Cerebellar nuclear complex (tissue), 1 donor: ENCODE measurements at regions not wholly inside any gene's neighbourhood (a gene's known extent, or its start where the extent isn't known, plus 50 kb on each side); places are given as distances from the start of the nearest gene placed in this dataset.
"Not testable (repeated sequence)": the region's sequence is repeated elsewhere in the genome, so short reads cannot be mapped to it uniquely, and the experiment has no call there.

Experiments
- DNase-seq, 2 experiments: peaks; one replicate each; lab custom pipeline; 2025; lab: John Stamatoyannopoulos, UW

DNA sequence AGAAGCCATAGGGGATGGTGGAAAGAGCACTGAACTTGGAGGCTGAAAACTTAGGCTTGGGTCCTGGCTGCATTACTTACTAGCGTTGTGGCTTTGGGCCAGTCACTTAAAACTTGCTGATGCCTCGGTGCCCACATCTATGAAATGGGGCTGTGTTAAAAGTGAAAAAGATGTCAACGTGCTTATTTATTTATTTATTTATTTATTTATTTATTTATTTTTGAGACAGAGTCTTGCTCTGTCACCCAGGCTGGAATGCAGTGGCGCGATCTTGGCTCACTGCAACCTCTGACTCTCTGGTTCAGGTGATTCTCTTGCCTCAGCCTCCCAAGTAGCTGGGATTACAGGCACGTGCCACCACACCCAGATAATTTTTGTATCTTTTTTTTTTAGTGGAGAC is 94.3 kb downstream of the MRM1 start:
- not testable (repeated sequence) for DNase-seq

DNA sequence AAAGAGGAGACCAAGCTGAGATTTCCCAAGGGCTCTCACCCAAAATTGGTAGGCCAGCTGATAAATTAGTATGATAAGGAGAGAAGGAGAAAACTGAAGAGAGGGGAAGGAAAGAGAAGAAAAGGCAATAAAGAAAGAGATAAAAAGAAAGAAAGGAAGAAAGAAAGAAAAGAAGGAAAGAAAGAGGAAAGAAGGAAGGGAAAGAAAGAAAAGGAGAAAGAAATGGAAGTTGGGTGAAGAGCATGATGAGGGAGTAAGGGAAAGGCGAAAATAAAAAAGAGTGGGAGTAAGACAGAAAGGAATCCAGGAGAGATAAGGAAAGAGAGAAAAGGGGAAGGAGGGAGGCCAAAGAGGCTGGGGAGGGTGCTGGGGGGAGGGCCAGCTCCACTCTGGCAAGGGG is 95.4 kb downstream of the MRM1 start:
- no peak for DNase-seq

DNA sequence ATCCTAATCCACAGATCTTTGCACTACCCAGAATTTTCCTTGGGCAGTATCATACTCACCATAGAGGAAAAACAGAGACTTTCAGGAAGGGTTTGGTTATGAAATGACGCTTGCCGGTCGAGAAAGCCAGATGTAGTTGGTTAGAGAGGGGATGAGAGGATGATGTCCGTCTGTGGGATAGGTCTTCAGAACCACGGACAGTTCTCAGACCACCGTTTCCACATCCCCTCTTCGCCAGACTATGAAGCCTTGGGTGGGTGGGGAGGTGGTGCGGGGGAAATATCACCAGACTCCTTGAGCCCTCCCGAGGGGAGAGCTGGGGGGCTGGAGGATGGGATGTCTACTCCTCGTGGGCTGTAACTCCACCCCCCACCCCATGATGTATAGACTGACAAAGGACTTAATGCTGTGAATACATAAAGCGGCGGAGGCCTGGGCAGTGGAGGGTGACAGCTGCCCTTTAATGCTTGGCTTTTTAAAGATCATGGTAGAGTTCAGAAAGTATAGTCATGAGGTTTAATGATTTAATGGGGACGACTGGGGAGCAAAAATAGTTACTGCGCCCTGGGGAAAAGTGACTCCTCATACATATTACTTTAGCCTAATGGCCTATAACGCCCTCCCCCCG is 96.6 kb downstream of the MRM1 start:
- no peak for DNase-seq

DNA sequence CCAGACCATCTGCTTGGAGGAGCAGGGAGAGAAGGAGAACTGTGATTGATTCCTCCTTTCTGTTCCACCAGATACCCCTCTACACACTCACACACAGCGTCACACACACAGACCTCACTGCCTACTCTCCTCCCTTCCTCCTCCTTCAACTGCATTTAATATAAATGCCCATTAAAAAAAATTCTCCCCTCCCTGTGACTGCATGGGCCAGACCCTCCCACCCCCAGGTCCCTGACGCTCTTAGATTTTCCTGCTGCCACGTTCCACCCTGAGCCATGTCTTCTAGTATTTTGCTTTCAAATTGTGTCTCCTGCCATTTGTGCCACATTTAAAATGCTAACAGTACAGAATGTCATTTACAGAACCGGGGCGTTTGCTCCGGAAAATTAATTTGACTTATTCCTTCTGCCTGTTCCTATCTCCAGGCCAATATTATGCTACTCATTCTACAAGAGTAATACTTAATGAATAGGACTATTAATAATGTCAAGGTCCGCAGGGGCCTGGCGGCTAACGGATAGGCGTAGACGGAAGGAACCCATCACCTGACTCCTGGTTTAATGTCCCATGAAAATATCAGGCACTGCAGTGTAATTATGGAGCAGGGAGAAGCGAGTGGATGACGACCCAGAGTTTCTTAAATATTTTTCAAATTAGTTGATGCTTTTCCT is 100.2 kb downstream of the MRM1 start:
- DNase-seq = no peak

DNA sequence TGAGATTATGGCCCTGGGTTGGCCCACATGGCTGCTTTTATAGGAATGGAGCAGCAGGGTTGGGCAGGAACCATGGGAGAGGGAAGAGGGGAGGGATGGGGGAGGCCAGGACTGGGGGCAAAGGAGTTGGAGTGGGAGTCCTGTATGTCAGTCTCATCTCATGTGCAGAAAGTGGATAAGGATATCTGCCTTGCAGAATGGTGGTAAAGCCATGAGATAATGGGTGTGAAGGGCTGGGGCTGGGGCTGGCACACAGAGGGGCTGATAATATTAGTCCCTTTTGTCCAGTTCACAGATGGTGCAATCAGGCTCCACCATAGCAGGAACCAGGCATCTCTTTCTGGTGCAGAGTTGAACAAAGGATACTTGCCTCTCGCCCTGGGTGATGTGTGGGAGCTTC is 101.3 kb downstream of the MRM1 start:
- DNase-seq = no peak

DNA sequence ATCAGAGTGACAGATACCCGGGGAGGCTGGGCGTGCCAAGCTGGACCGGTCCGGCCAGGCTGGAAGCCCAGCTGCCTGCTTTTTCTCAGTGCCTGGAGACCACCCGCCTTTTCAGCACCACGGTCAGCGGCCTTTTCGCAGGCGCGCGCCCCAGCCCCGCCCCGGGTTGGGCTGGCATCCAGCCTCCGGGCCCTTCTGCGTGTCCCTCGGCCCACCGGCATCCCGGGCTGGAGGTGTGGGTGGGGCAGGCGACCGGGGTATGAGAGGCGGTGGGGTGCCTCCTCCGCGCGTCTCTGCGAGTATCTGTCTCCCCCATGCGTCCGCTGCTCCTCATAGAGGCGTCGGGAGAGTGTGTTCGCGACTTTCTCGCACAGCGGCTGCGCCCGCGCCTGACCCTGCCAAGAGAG is 102.5 kb downstream of the MRM1 start:
- peak in 1 of 2 experiments; percentile 27 for DNase-seq

DNA sequence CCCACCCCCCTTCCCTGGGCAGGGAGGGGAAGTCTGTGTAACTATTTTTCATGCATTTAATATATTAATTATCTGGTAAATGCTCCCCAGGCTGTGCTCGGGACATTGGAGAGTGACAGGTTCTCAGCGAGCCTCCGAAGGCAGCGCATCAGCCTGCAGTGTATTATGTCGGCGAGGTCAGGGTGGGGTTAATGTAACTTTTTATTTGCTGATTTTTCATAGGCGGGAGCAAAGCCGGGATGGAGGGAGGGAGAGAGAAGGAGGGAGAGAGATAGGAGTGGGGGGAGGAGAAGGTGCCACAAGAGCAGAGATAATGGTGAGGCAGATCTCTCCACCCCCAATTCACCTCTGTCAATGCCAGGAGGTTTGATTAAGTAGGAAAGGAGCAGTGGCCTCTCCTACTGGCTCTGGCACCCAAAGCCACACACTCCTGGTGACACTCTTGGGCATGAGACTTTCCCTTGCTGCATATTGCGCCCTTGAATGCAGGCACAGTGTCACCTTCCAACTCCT is 104.0 kb downstream of the MRM1 start:
- DNase-seq = no peak

DNA sequence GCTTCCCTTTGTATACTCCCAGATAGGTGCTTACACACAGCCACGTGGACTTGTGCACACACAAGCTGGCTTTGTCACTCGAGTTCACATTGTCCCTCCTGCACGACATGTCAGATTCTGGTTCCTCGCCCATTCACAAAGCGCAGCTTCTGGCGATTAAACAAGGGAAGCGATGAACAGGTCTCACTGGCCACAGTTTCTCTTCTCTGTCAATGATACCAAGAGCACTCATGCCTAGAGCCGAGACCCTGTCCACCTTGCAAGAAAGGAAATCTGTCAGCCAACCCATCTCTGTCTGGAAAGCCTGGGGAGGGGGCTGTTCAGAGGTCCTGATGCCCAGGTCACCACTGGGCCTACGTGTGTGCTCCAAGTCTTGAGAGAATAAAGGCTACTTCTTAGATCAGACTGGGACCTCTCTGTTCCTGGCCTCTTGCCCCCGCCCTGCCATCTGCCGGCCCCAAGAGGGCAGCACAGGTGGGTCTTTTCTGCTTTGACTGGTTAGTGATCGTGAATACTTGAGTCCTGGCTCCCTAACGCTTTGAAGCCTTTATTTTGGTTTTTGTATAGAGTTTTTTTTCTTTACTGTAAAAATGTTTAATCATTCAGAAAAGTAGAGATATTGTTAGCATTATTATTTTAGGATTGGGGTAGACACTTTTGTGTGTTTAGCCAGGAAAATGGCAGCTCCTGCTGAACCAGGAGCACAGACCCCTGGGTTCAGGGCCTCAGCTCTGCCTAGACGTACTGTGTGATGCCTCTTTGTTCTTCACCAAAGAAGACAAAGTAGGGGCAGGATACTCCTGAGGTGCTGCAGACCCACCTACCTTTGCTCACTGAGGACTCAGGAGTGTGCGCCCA is 104.7 kb downstream of the MRM1 start:
- DNase-seq = peak in 1 of 2 experiments; percentile 26

DNA sequence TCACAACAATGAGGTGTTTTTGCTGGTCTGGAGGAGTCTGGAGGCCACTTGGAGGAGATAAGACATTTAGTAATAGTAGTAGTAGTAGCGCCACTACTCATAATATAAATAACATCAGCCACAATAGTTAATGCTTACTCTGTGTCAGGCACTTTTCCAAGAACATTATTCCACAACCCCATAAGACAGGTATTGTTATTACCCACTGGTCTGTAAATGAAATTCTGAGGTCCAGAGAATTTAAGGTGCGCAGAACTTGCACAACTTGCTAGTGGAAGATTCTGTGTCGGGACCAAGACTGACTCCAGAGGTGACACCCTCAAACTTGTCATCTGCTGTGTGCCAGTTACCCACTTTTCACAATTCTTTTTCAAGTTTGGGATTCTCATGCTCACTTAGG is 106.5 kb downstream of the MRM1 start:
- DNase-seq = no peak

DNA sequence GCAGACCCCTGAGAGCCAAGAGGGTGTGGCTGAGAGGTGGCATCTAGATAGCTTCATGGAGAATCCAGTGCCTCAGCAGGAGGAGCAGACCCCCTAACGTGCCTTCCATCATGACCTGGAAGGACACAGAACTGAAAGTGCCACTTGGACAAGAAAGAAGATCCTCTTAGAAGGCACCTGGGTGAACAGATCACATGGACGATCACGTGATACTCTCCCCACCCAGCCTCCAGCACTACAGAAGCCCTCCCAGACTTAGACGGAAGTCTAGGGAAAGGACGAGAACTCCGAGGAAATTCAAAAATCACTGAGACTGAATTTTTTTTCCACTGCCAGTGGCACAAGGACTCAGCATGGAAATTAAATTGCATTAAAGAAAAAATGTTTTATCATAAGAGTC is 113.4 kb downstream of the MRM1 start:
- no peak for DNase-seq

DNA sequence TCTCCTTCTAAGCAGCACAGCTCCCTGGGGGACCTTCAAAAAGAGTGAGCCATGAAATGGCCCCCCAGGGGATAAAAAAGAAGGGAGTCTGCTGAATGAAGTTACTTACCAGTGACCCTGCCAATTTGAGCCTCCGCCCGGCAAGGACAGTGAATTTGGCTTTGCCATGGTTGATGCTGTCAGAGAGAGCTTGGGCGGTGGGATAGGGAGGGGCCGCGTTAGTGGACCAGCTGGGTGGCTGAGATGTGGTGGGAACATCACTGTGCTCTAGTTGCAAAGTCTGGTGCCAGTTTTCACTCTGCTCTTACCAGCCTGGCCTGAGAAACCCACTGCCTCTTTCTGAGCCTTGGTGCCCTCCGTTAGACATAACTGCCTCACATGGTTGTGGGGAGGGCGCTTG is 114.6 kb downstream of the MRM1 start:
- DNase-seq = no peak

DNA sequence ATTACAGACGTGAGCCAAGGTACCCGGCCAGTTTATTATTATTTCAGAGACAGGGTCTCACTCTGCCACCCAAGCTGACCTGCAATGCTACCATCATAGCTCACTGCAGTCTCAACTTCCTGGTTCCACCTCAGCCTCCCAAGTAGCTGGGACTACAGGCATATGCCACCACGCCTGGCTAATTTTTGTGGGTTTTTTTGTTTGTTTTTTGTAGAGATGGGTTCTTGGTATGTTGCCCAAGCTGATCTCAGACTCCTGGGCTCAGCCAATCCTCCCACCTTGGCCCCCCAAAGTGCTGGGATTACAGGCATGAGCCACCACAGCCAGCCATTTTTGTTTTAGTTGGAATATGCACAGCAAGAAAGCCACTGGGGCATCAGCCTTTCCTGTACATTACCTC is 115.7 kb downstream of the MRM1 start:
- no peak for DNase-seq

DNA sequence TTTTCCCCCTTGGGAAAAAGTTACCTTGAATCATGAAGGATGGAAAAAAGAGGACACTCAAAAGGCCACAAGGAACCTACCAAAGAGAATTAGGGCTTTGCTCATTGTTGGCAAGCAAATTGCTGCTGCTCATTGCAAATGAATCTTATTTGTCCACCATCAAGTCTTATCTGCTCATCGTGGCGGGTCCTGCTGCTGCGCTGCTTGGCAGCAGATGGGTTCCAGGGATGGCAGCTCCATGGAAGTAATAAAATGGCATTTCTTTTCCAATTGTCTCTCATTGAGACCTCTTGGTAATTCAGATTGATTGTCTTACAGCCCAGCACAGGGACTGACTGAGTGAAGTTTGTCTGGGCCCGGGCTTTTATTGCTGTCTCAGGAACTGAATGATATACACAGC is 118.7 kb downstream of the MRM1 start:
- no peak for DNase-seq

DNA sequence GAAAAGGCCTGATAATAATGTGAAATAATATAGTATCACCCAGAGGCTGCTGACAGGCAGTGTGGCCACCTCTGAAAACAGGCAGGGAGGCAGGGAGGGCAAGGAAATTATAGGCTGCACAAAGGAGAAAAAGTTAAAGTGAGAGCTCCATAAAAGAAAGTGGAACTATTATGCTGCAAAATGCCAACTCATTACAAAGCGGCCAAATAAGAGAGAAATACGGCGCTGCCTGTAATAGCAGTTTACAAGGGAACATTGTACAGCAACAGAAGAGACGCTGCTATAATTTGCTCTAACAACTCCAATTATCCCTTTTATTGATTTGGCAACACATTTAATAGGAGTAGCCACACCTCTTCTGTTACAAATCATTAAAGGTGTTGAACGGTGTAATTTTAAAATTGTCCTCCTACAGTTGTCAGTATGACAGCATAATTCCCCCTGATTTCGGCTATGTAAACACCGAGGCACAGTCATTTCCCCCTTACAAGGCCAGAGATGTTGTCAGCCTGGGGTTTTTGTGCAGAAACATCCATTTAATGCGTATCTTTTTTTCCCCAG is 120.3 kb downstream of the MRM1 start:
- no peak for DNase-seq

DNA sequence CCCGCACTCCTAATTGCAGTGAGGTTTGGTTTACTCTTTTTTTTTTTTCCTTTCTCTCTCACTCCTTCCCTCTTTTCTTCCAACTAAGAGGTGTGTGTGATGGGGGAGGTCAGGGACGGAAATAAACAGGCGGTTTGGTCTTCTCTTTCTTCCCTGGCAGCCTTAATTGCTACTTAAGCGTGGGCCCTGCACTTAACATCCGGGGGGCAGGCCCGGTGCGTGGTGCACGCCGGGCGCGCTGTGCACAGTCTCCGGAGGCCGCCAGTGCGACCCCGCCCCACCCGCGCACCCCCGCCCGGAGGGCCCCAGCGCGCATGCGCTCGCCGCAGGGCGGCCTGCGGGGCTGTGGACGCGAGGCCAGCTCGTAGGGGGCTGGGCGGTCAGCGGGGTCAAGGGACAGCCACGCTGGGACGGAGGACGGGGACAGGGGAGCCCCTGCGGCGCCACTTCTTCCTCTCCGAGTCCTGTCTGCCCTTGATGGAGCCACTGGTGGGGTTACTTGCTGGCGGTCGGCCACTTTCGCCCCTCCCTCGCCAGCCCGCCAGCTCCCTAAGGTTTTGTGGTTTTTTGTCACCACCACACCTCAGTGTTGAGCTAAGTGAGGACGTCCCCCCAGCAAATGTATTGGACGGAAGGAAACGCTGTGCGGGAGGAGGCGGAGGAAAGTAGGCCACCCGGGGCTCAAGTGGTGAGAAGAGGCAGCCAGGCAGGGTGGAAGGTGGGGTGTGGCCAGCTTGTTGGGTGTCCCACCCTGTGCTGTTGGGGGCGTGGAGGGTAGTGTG is 120.9 kb downstream of the MRM1 start:
- no peak for DNase-seq

DNA sequence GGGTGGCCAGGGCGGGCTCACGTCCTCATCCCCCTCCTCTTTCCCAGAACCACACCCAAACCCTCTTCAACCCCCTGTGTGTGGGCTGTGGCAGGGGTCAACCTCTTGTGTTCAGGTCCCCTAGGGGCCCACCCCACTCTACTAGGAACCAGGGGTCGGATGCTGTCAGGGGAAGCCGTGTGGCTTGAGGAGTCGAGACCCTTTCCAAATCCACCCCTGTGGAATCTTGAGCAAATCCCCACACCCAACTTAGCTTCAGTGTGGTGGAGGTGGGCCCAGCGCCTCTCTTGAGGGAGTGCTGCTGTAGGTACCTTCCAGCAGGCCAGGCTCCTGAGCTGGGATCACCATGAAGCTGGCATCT is 121.5 kb downstream of the MRM1 start:
- DNase-seq = no peak

DNA sequence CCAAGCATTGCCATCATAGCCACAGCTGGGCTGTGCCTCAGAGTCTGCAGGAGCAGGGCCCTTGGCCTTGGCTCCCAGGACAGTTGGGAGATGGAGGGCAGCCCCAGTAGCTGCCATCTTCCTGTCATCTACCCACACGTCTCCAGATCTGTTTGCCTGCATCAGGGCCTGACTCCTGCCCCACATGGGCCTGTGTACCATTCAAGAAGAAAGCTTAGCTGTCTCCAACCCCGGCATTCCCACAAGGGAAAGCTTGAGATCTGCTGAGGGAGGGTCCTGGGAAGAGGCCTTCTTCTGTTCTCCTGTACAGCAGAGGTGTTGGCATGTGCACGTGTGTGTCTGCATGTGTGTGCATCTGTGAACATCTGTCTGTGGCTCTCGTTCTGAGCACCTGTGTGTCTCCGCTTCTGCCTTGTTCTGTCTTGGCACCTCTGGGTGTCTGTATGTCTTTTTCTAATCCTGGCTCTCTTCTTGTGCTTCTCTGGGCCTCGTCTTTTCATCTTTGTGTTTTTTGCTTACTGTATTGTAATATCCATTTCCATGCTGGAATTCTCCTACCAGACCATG is 122.2 kb downstream of the MRM1 start:
- no peak for DNase-seq

DNA sequence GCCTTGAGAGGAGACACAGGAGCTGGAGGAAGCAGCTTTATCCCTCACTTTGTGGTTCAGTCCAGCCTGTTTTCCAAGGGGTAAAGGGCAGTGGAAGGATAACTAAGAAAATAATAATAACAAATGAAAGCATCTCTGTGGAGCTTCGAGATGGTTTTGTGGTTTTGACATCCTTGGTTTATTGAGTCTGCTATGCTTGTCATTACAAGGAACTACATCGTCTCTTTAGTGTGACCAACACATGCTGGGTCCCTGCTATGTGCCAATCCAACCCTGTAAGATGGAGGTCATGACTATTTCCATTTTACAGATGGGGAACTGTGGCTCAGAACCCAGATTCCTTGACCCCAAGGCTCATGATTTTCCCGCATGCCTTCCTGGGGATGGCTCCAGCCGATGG is 124.8 kb downstream of the MRM1 start:
- no peak for DNase-seq

DNA sequence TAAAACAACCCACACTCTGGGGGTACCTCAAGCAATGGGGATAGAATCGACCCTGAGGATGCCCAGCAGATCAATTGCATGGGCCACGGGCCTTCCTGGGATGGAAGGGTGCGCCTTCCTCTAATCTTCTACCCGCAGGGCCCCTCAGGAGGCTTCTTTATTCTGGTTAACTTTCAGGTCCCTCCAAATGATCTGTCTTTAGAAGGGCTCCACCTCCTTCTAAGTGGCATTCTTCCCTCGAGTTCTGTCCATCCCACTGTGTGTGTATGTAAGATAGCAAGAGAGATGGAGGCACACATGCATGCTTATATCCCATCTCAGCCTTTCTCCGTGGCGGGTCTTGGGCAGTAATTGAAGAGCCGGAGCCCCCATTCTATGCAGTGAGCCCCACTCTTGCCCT is 125.7 kb downstream of the MRM1 start:
- DNase-seq = no peak

DNA sequence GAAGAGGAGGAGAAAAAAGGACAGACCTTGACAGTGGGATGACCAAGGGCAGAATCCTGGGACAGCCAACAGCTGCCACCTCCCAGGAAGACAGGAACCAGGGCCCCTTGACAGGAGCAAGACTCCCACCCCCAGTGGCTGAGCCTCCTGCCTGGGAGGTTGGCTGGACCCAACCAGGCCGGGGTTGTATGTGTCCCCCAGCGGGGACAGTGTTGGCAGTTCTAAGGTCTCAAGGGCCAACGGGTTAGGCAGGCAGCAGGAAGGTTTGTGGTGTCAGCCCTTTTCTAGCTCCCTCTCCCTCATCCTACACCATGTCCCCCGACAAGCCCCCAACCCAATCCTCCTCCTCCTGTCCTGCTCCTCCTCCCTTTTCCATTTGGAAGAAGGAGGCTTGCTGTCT is 126.2 kb downstream of the MRM1 start:
- no peak for DNase-seq
